ENCODE measurements at regions not wholly inside any gene's neighbourhood (a gene's known extent, or its start where the extent isn't known, plus 50 kb on each side); places are given as distances from the start of the nearest gene placed in this dataset.

GRCh38 chr12:94056419-94057158 lies 91.8 kb upstream of the PLXNC1 start (continued):
- no peak for TF ChIP-seq POLR2A (IDR thresholded peaks at IDR 0.05; ENCODE audit: borderline replicate concordance, extremely low read depth, insufficient read depth, insufficient read length)
- no peak for TF ChIP-seq CBX3 (IDR thresholded peaks at IDR 0.05; ENCODE audit: low read depth)
- TF ChIP-seq POLR2AphosphoS5 (IDR thresholded peaks at IDR 0.05; ENCODE audit: low read depth, low read length), result no peak

GRCh38 chr12:94057262-94058151 lies 90.9 kb upstream of the PLXNC1 start:
- intact Hi-C loops (cut with micrococcal nuclease), result no loop called here
- H3K9ac ChIP-seq (ENCODE audit: low read length), result no peak overlapping the region
- ATAC-seq, result no peak
- H3K79me2 ChIP-seq (ENCODE audit: insufficient read depth, low read length), result no peaks in the 10 kb centered on the region
- POLR2A ChIA-PET, result interaction anchor here (0.7 kb wide), 1 partner anchor 1311 kb away, joined by 3 read pairs; no protein-coding TSS in a partner anchor
- H3K36me3 ChIP-seq (ENCODE audit: control insufficient read depth in 1 of 2, insufficient read depth in 2 of 2, low read length in 2 of 2), result no peaks in the 10 kb centered on the region
- H3K27ac ChIP-seq (ENCODE audit: low read depth, low read length), result no peak overlapping the region
- H3K9me2 ChIP-seq (ENCODE audit: insufficient read depth), result no peaks in the 10 kb centered on the region
- CTCF ChIA-PET, result no interaction called here
- no peak for TF ChIP-seq CEBPB (IDR thresholded peaks at IDR 0.05; ENCODE audit: low read depth)
- TF ChIP-seq FOSL1 (IDR thresholded peaks at IDR 0.05; ENCODE audit: low read depth), result no peak
- no peak for TF ChIP-seq POLR2A (IDR thresholded peaks at IDR 0.05; ENCODE audit: borderline replicate concordance, extremely low read depth, insufficient read depth, insufficient read length)
- no peak for TF ChIP-seq ZFX (IDR thresholded peaks at IDR 0.05)
- no peaks in the 10 kb centered on the region for H4K20me1 ChIP-seq (ENCODE audit: insufficient read depth)
- DNase-seq (ENCODE audit: low read depth, low spot score), result no peak
- no peak overlapping the region for H3K4me2 ChIP-seq (ENCODE audit: low read length)
- H3K4me1 ChIP-seq (ENCODE audit: control insufficient read depth in 1 of 2, insufficient read depth in 2 of 2, low read length in 2 of 2), result no peaks in the 10 kb centered on the region
- H3K4me3 ChIP-seq (replicated peaks in 1 of 2; ENCODE audit: low read depth in 1 of 2, low read length in 2 of 2), result no peak overlapping the region
- H3K27me3 ChIP-seq (ENCODE audit: insufficient read depth, low read length), result no peaks in the 10 kb centered on the region
- H3K9me3 ChIP-seq (ENCODE audit: control insufficient read depth in 1 of 2, insufficient read depth in 1 of 2, low read depth in 1 of 2, low read length in 2 of 2), result no peaks in the 10 kb centered on the region
- RAD21 ChIA-PET (ENCODE audit: low non-redundant PET in 1 of 2, low total read pairs in 2 of 2, uncharacterized antibody in 2 of 2, unreplicated experiment in 2 of 2), result interaction anchor here in 1 of 2 experiments (0.6 kb wide), 1 partner anchor 194 kb away, joined by 4 read pairs; no protein-coding TSS in a partner anchor
- BruUV-seq (replicated peaks), result no TSS peak
- H2AFZ ChIP-seq (ENCODE audit: low read depth, low read length, poor library complexity, severe bottlenecking), result no peak overlapping the region

Data from HCT116 (cell line).